Activated naive CD8-positive, alpha-beta T cell treated with anti-CD3 and anti-CD28 coated beads, Interleukin-2, amount 10 ng/mL, durations not matched to agents 7 days and 5 days (primary cell): ENCODE measurements at regions not wholly inside any gene's neighbourhood (a gene's known extent, or its start where the extent isn't known, plus 50 kb on each side); places are given as distances from the start of the nearest gene placed in this dataset.

Experiments
- ATAC-seq: fragments of 150-1000 bp; cut with Tn5 transposase; one replicate; pipeline ENCODE4 v1.10.0; 2021; ENCODE audit warnings: low read depth, moderate library complexity
- POLR2A ChIA-PET: fragments of 350-600 bp; sonication (Branson Sonifier 250); formaldehyde crosslinking; loops from one replicate; lab custom pipeline; 2021; ENCODE audit warnings: antibody characterized with exemption; lab: Charles Lee
- DNase-seq: peaks from one replicate; pipeline ENCODE4 v3.0.0; 2021
- H3K27ac Mint-ChIP-seq: one replicate; pipeline ENCODE4 v1.8.0; 2022; ENCODE audit warnings: mild to moderate bottlenecking, mixed read lengths
- H3K27me3 Mint-ChIP-seq: one replicate; pipeline ENCODE4 v1.8.0; 2022; ENCODE audit warnings: mild to moderate bottlenecking, moderate library complexity, mixed read lengths
- H3K36me3 Mint-ChIP-seq: one replicate; pipeline ENCODE4 v1.8.0; 2021; ENCODE audit warnings: mild to moderate bottlenecking, mixed read lengths
- H3K4me1 Mint-ChIP-seq: one replicate; pipeline ENCODE4 v1.8.0; 2021; ENCODE audit warnings: mixed read lengths
- H3K4me3 Mint-ChIP-seq: one replicate; pipeline ENCODE4 v1.8.0; 2022; ENCODE audit warnings: mild to moderate bottlenecking, moderate library complexity, mixed read lengths
- H3K9me3 Mint-ChIP-seq: one replicate; pipeline ENCODE4 v1.8.0; 2021; ENCODE audit warnings: mixed read lengths

GRCh38 chr11:29844031-29844430 lies 172.8 kb downstream of the KCNA4 start:
- POLR2A ChIA-PET, result no interaction called here
- DNase-seq (no peak), ATAC-seq (no peak)
- Mint-ChIP-seq H3K4me3 (no peak overlapping the region), H3K9me3 (no peaks in the 10 kb centered on the region), H3K27me3 (no peaks in the 10 kb centered on the region), H3K36me3 (no peaks in the 10 kb centered on the region), H3K27ac (no peak overlapping the region), H3K4me1 (no peaks in the 10 kb centered on the region)

- ATAC-seq (no peak), DNase-seq (no peak)
- POLR2A ChIA-PET, result no interaction called here
- no peaks in the 10 kb centered on the region for H3K4me1 Mint-ChIP-seq
- no peak overlapping the region for H3K27ac Mint-ChIP-seq
- no peaks in the 10 kb centered on the region for H3K36me3 Mint-ChIP-seq
- H3K9me3 Mint-ChIP-seq, result no peaks in the 10 kb centered on the region
- no peaks in the 10 kb centered on the region for H3K27me3 Mint-ChIP-seq
- H3K4me3 Mint-ChIP-seq, result no peak overlapping the region
These were observed 174.8 kb downstream of the KCNA4 start for GRCh38 chr11:29842061-29842460.

- POLR2A ChIA-PET, result no interaction called here
- H3K4me1 Mint-ChIP-seq, result no peaks in the 10 kb centered on the region
- no peak overlapping the region for H3K4me3 Mint-ChIP-seq
- no peak for ATAC-seq
- no peak overlapping the region for H3K27ac Mint-ChIP-seq
- no peaks in the 10 kb centered on the region for H3K27me3 Mint-ChIP-seq
- H3K36me3 Mint-ChIP-seq, result no peaks in the 10 kb centered on the region
- H3K9me3 Mint-ChIP-seq, result peaks cover 2% of the 10 kb centered on the region
- DNase-seq, result no peak
These were observed 190.0 kb downstream of the KCNA4 start for GRCh38 chr11:29826878-29827277.

DNA sequence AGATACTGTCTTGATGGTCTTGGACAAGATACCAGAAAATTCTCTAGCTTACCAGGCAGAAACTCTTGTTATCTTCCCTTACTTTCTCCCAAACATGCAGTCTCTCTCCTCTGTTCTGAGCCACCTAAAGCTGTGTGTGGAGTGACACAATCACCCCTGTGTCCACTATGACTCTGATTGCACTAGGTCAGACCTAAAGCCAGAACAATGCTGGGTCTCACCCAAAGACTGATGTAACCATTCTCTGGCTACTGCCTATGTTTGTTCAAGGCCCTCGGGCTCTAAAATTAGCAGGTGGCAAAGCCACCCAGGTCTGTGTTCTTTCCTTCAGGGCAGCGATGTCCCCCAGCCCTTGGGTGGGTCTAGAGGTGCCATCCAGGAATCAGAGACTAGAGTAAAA lies 200.5 kb downstream of the KCNA4 start:
- POLR2A ChIA-PET, result no interaction called here
- no peaks in the 10 kb centered on the region for H3K36me3 Mint-ChIP-seq
- DNase-seq (no peak), ATAC-seq (no peak)
- H3K9me3 Mint-ChIP-seq, result peaks cover 7% of the 10 kb centered on the region
- no peaks in the 10 kb centered on the region for H3K27me3 Mint-ChIP-seq
- no peak overlapping the region for H3K4me3 Mint-ChIP-seq
- no peak overlapping the region for H3K27ac Mint-ChIP-seq
- H3K4me1 Mint-ChIP-seq, result no peaks in the 10 kb centered on the region

- Mint-ChIP-seq H3K4me1 (no peaks in the 10 kb centered on the region), H3K27me3 (no peaks in the 10 kb centered on the region), H3K36me3 (no peaks in the 10 kb centered on the region), H3K9me3 (peaks cover 3% of the 10 kb centered on the region), H3K4me3 (no peak overlapping the region), H3K27ac (no peak overlapping the region)
- ATAC-seq (no peak), DNase-seq (no peak)
- POLR2A ChIA-PET, result no interaction called here
These were observed 207.7 kb downstream of the KCNA4 start for GRCh38 chr11:29809121-29809520.

DNA sequence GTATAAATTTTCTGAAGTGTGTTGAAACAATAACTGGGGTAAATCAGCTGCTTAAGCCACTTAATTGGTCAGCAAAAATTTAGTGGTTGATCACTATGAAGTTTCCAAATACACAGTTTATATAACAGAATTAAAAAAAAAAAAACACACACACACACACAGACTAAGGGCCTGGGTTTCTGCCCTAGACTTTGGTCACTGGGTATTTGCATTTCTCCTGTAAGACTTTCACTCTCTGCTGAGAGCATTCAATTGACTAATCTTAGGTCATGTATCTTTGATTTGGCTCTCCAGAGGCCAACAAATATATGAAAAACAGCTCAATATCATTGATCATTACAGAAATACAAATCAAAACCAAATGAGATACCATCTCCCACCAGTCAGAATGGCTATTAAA lies 214.3 kb downstream of the KCNA4 start:
- no peak for DNase-seq
- Mint-ChIP-seq H3K27ac (no peak overlapping the region), H3K36me3 (no peaks in the 10 kb centered on the region), H3K9me3 (peaks cover 2% of the 10 kb centered on the region), H3K4me3 (no peak overlapping the region), H3K4me1 (no peaks in the 10 kb centered on the region), H3K27me3 (no peaks in the 10 kb centered on the region)
- ATAC-seq, result no peak
- POLR2A ChIA-PET, result no interaction called here

DNA sequence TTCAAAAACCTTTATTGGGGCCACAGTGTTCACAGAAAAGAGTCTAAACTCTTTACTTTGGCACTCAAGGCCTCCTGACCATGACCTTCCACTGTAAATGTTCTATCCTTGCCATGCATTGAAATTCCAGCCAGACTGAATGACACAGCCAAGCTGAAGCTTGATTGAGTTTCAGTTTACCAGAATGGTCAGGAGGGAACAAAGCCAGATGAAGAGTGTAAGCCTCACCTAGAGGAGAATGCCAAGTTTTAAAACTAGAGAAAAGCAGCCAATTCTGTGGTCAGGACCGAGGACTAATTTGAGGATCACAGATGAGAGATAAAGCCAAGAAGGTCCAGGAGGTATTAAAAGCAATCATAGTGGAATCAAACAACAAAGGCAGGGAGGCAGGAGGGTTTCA lies 215.3 kb downstream of the KCNA4 start:
- POLR2A ChIA-PET, result no interaction called here

DNA sequence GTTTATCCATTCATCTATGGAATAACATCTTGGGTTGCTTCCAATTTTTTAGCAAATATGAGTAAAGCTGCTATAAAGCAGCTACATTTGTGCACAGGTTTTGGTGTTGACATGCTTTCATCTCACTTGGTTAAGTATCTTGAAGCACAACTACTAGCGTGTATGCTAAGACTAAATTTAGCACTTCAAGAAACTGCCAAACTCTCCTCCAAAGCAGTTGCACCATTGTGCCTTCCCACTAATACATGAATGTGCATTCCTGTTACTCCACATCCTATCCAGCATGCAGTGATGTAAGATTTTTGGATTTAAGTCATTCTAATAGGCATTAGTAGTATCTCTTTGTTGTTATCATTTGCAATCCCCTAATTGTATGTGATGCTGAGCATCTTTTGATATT lies 230.7 kb downstream of the KCNA4 start:
- no peaks in the 10 kb centered on the region for H3K27me3 Mint-ChIP-seq
- no peak overlapping the region for H3K27ac Mint-ChIP-seq
- H3K9me3 Mint-ChIP-seq, result no peaks in the 10 kb centered on the region
- H3K4me3 Mint-ChIP-seq, result no peak overlapping the region
- H3K4me1 Mint-ChIP-seq, result no peaks in the 10 kb centered on the region
- ATAC-seq (no peak), DNase-seq (no peak)
- POLR2A ChIA-PET, result no interaction called here
- H3K36me3 Mint-ChIP-seq, result no peaks in the 10 kb centered on the region

More for the DNA sequence above, 215.3 kb downstream of the KCNA4 start:
- Mint-ChIP-seq H3K27me3 (no peaks in the 10 kb centered on the region), H3K9me3 (peaks cover 3% of the 10 kb centered on the region), H3K4me1 (no peaks in the 10 kb centered on the region), H3K4me3 (no peak overlapping the region), H3K36me3 (no peaks in the 10 kb centered on the region), H3K27ac (no peak overlapping the region)
- DNase-seq (no peak), ATAC-seq (no peak)

- Mint-ChIP-seq H3K9me3 (no peaks in the 10 kb centered on the region), H3K27ac (no peak overlapping the region), H3K36me3 (no peaks in the 10 kb centered on the region), H3K4me1 (no peaks in the 10 kb centered on the region), H3K4me3 (no peak overlapping the region), H3K27me3 (no peaks in the 10 kb centered on the region)
- POLR2A ChIA-PET, result no interaction called here
- DNase-seq (no peak), ATAC-seq (no peak)
These were observed 233.3 kb downstream of the KCNA4 start for GRCh38 chr11:29783506-29783905.

DNA sequence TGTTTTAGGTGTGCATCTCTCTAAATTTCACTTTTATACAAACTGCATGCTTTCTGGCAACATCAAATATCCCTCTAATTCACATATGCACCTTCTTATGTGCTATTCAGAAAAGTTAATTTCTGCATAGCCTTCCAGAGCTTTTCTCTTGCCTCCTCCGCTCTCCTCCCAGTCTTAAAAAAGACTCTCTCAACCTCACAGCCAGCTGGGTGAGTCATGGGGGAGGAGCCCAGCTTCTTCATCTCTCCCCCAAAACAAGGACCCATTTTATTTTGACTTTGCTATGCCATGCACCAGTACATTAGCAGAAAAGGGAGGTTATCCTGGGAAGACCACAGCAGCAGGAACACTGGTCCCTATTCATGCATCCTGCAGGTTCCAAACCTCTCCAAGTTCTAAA lies 234.4 kb downstream of the KCNA4 start:
- H3K27me3 Mint-ChIP-seq, result no peaks in the 10 kb centered on the region
- no peaks in the 10 kb centered on the region for H3K4me1 Mint-ChIP-seq
- no peak for DNase-seq
- POLR2A ChIA-PET, result no interaction called here
- H3K27ac Mint-ChIP-seq, result no peak overlapping the region
- peaks cover 2% of the 10 kb centered on the region for H3K9me3 Mint-ChIP-seq
- ATAC-seq, result no peak
- no peaks in the 10 kb centered on the region for H3K36me3 Mint-ChIP-seq
- H3K4me3 Mint-ChIP-seq, result no peak overlapping the region

DNA sequence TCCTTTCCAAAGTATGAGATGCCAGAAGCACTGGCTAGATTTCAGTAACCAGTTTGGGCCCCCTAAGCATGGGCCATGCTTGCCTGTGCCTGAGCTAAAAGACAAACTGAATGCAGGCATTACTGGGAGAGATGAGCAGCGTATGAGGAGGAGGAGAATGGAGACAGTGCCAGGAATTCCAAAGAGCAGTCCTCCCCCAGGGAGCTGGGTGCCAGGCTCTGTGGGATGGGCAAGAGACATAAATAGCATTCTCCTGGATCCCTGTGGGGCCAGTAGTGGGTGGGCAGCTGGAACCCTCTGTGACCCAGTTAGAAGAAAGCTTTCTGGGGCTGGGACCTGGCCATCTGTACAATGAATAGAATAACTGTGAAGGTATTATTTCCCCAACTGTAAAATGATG lies 235.6 kb downstream of the KCNA4 start:
- POLR2A ChIA-PET, result no interaction called here
- Mint-ChIP-seq H3K36me3 (no peaks in the 10 kb centered on the region), H3K27ac (no peak overlapping the region), H3K9me3 (peaks cover 2% of the 10 kb centered on the region), H3K27me3 (no peaks in the 10 kb centered on the region), H3K4me1 (no peaks in the 10 kb centered on the region), H3K4me3 (no peak overlapping the region)
- ATAC-seq (no peak), DNase-seq (no peak)

- no peak for ATAC-seq
- POLR2A ChIA-PET, result no interaction called here
- no peaks in the 10 kb centered on the region for H3K27me3 Mint-ChIP-seq
These were observed 236.1 kb downstream of the KCNA4 start for GRCh38 chr11:29780756-29781155.

DNA sequence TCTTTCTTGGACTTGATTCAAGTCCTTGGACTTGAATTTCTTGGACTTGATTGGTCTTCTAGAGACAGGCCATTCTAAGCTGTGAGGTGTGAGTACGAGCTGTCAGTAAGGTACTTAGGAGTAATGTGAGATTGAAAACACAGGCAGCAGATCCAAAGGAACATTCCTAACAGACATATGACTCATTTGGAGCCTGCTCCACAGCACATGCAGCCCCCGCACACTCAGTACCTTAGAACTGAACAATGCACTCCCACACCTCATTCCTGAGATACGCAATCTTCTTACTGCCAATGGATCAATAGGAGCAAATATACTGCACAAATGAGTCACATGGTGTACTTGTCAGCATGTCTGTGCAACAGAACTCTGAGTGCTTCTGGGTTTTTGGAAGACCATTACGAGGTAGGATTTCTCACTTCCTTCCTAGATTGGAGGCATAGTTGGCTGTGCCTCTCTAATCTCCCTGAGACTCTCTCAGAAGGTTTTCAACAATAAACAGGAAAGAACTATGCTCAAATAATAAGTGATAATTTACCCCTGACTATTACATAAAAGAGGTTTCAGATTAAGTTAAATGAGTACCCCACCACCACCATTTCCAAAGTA lies 243.1 kb downstream of the KCNA4 start:
- peaks cover 2% of the 10 kb centered on the region for H3K9me3 Mint-ChIP-seq
- no peaks in the 10 kb centered on the region for H3K36me3 Mint-ChIP-seq
- H3K27ac Mint-ChIP-seq, result no peak overlapping the region
- no peak overlapping the region for H3K4me3 Mint-ChIP-seq
- no peak for ATAC-seq
- no peaks in the 10 kb centered on the region for H3K27me3 Mint-ChIP-seq
- DNase-seq, result no peak
- POLR2A ChIA-PET, result no interaction called here
- no peaks in the 10 kb centered on the region for H3K4me1 Mint-ChIP-seq

More at GRCh38 chr11:29780756-29781155, 236.1 kb downstream of the KCNA4 start:
- H3K4me3 Mint-ChIP-seq, result no peak overlapping the region
- no peak overlapping the region for H3K27ac Mint-ChIP-seq
- H3K4me1 Mint-ChIP-seq, result no peaks in the 10 kb centered on the region
- H3K9me3 Mint-ChIP-seq, result peaks cover 2% of the 10 kb centered on the region
- H3K36me3 Mint-ChIP-seq, result no peaks in the 10 kb centered on the region
- no peak for DNase-seq

- DNase-seq (no peak), ATAC-seq (no peak)
- Mint-ChIP-seq H3K36me3 (no peaks in the 10 kb centered on the region), H3K27me3 (no peaks in the 10 kb centered on the region), H3K27ac (no peak overlapping the region), H3K4me1 (no peaks in the 10 kb centered on the region), H3K4me3 (no peak overlapping the region), H3K9me3 (no peaks in the 10 kb centered on the region)
- POLR2A ChIA-PET, result no interaction called here
These were observed 260.0 kb downstream of the KCNA4 start for GRCh38 chr11:29756871-29757270.

DNA sequence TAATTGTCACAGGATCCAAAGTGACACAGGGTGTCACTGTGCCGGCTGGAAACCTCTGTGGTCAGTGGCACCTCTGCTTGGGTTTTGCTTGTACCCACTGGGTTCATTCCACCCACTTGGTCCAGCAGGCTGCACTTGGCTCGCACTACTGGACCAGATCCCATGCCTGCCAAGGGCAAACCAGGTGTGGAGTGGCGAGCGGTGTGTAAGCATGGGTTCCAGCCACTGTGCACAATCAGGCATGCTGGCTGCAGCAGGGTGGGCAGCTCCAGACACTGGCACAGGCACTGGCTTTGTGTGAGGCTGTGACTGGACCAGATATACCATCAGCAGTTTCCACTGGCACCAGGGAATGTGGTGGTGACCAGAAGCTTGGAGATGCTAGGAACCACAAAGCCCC lies 261.4 kb downstream of the KCNA4 start:
- Mint-ChIP-seq H3K27me3 (no peaks in the 10 kb centered on the region), H3K4me3 (no peak overlapping the region), H3K4me1 (no peaks in the 10 kb centered on the region), H3K36me3 (no peaks in the 10 kb centered on the region), H3K9me3 (no peaks in the 10 kb centered on the region), H3K27ac (no peak overlapping the region)
- DNase-seq, result no peak
- no peak for ATAC-seq
- POLR2A ChIA-PET, result no interaction called here
